K562 (cell line): ENCODE measurements at regions not wholly inside any gene's neighbourhood (a gene's known extent, or its start where the extent isn't known, plus 50 kb on each side); places are given as distances from the start of the nearest gene placed in this dataset.

Source experiments
- ATAC-seq: fragments of 200-7000 bp; cut with Tn5 transposase; 3 replicates; pipeline ENCODE4 v1.9.1; 2020; ENCODE audit warnings: moderate library complexity
- BruUV-seq: library from RNA; stranded (reverse); fragments of 400-500 nt; replicated peaks from 2 replicates; lab custom pipeline; 2021; lab: Mats Ljungman, UMichigan
- CTCF ChIA-PET: fragments of 300-600 bp; formaldehyde crosslinking; extraction: SDS; loops from one replicate; lab custom pipeline; 2021; ENCODE audit warnings: low intra/inter-chr PET ratio; lab: Yijun Ruan, JAX
- POLR2A ChIA-PET: fragments of 300-600, 350-650 bp; sonication (Branson Sonifier 250); formaldehyde crosslinking; extraction: SDS; loops from one replicate; lab custom pipeline; 2021; ENCODE audit warnings: antibody characterized with exemption, inconsistent platforms; lab: Yijun Ruan, JAX
- DNase-seq, 4 experiments: peaks; one replicate each; pipeline versions ENCODE4 v3.0.0 to v3.0.0-alpha.2; 2011 to 2018; ENCODE audit warnings: low spot score in 3 of 4, mixed read lengths in 3 of 4; ENCODE audit errors: extremely low read depth in 1 of 4
- FAIRE-seq: peaks from 2 replicates; lab custom pipeline; 2011; peaks lifted over from hg19 to GRCh38; lab: Jason Lieb, UNC
- H2AFZ ChIP-seq: 2 replicates; pipeline ENCODE4 v1.6.0; 2011; ENCODE audit warnings: low read depth, low read length, control low read depth, inconsistent platforms
- H3K27ac ChIP-seq: fragments of 200-600 bp; 3 replicates; pipeline ENCODE4 v1.8.0; 2011; ENCODE audit warnings: low read depth, mild to moderate bottlenecking, control low read depth, inconsistent platforms, low read length, moderate library complexity, mixed read lengths; ENCODE audit errors: extremely low read depth
- H3K27me3 ChIP-seq, 2 experiments: fragments of 300-600 bp in 1 of 2; 2 replicates in 1 of 2; 3 replicates in 1 of 2; pipeline versions ENCODE4 v1.6.0 to v1.8.0; 2011; ENCODE audit warnings: inconsistent platforms in 2 of 2, low read length in 2 of 2, mild to moderate bottlenecking in 1 of 2, mixed read lengths in 1 of 2, moderate library complexity in 1 of 2; ENCODE audit not compliant: control insufficient read depth in 2 of 2, insufficient read depth in 2 of 2
- H3K36me3 ChIP-seq: fragments of 300-600 bp; 3 replicates; pipeline ENCODE4 v1.8.0; 2011; ENCODE audit warnings: mild to moderate bottlenecking, low read length, inconsistent platforms; ENCODE audit not compliant: control insufficient read depth, insufficient read depth
- H3K4me1 ChIP-seq, 2 experiments: fragments of 200-600 bp in 1 of 2; replicated peaks in 1 of 2; 2 replicates in 1 of 2; 3 replicates in 1 of 2; pipeline versions ENCODE4 v1.5.1 to v1.8.0; 2011; ENCODE audit warnings: inconsistent platforms in 2 of 2, low read length in 2 of 2, mild to moderate bottlenecking in 1 of 2, mixed read lengths in 1 of 2, moderate library complexity in 1 of 2; ENCODE audit not compliant: control insufficient read depth in 2 of 2, insufficient read depth in 2 of 2
- H3K4me2 ChIP-seq: 2 replicates; pipeline ENCODE4 v1.6.1; 2011; ENCODE audit warnings: low read length, control low read depth, inconsistent platforms, mixed read lengths; ENCODE audit not compliant: insufficient read depth
- H3K4me3 ChIP-seq: fragments of 200-600 bp; sonication (generic), shearing (Covaris generic); 2 replicates; pipeline ENCODE4 v1.5.1; 2016; ENCODE audit warnings: control low read depth, inconsistent platforms
- H3K79me2 ChIP-seq: fragments of 200-600 bp; 3 replicates; pipeline ENCODE4 v1.8.0; 2011; ENCODE audit warnings: low read length, inconsistent platforms; ENCODE audit not compliant: control insufficient read depth, insufficient read depth
- H3K9ac ChIP-seq, 2 experiments: 2 replicates each; pipeline versions ENCODE4 v1.6.0 to v1.6.1; 2011; ENCODE audit warnings: low read depth in 2 of 2, low read length in 2 of 2, control low read depth in 1 of 2, inconsistent platforms in 1 of 2, mild to moderate bottlenecking in 1 of 2, mixed read lengths in 1 of 2; ENCODE audit not compliant: insufficient read depth in 1 of 2
- H3K9me1 ChIP-seq: one replicate; pipeline ENCODE4 v1.6.0; 2011; ENCODE audit warnings: inconsistent platforms, mild to moderate bottlenecking, low read length, moderate library complexity; ENCODE audit not compliant: control insufficient read depth, insufficient read depth
- H3K9me3 ChIP-seq: replicated peaks from 2 replicates; pipeline ENCODE4 v1.5.1; 2011; ENCODE audit warnings: low read depth, low read length, inconsistent platforms; ENCODE audit not compliant: control insufficient read depth, insufficient read depth
- H4K20me1 ChIP-seq: replicated peaks from 2 replicates; pipeline ENCODE4 v1.6.1; 2011; ENCODE audit warnings: low read length, inconsistent platforms, mixed read lengths; ENCODE audit not compliant: control insufficient read depth, insufficient read depth
- CTBP1 ChIP-seq: fragments of 450-650 bp; IDR thresholded peaks from 2 replicates; pipeline ENCODE4 v1.6.1; 2016; ENCODE audit warnings: borderline replicate concordance
- ELF4 ChIP-seq: fragments of 450-650 bp; formaldehyde crosslinking; IDR thresholded peaks from 2 replicates; pipeline ENCODE4 v1.4.0; 2022; ENCODE audit warnings: missing genetic modification characterization
- ELK1 ChIP-seq: sonication (generic); formaldehyde crosslinking; IDR thresholded peaks from 2 replicates; pipeline ENCODE4 v1.8.1; 2022; ENCODE audit warnings: missing genetic modification reagents
- EWSR1 ChIP-seq: fragments of 450-650 bp; IDR thresholded peaks from 2 replicates; pipeline ENCODE4 v1.6.1; 2018; ENCODE audit warnings: borderline replicate concordance, mild to moderate bottlenecking, low read depth, moderate library complexity; ENCODE audit not compliant: partially characterized antibody
- GTF2F1 ChIP-seq: IDR thresholded peaks from 2 replicates; pipeline ENCODE4 v1.6.1; 2011; ENCODE audit warnings: low read depth, low read length, improper control_type of control experiment
- JUN ChIP-seq, 2 experiments: sonication (generic) in 1 of 2; formaldehyde crosslinking in 1 of 2; IDR thresholded peaks; 2 replicates each; pipeline versions ENCODE4 v1.6.1 to v1.8.0; 2012 to 2022; ENCODE audit warnings: borderline replicate concordance in 2 of 2, mild to moderate bottlenecking in 2 of 2, improper control_type of control experiment in 1 of 2, low read depth in 1 of 2, low read length in 1 of 2, missing genetic modification reagents in 1 of 2
- PHTF2 ChIP-seq: fragments of 250-450 bp; sonication (Bioruptor Pico); IDR thresholded peaks from 2 replicates; pipeline ENCODE4 v1.5.0; 2021; ENCODE audit warnings: mild to moderate bottlenecking
- POLR3A ChIP-seq: IDR thresholded peaks from 2 replicates; pipeline ENCODE4 v1.6.1; 2011; ENCODE audit warnings: borderline replicate concordance, mild to moderate bottlenecking, moderate library complexity; ENCODE audit not compliant: insufficient read length, insufficient read depth; ENCODE audit errors: extremely low read depth
- PRDM10 ChIP-seq: fragments of 450-650 bp; IDR thresholded peaks from 2 replicates; pipeline ENCODE4 v1.6.1; 2018; ENCODE audit not compliant: partially characterized antibody
- PTBP1 ChIP-seq: fragments of 200-400 bp; formaldehyde crosslinking; IDR thresholded peaks from 2 replicates; pipeline ENCODE4 v1.6.1; 2017; ENCODE audit warnings: low read depth, low read length
- RNF2 ChIP-seq: sonication (generic); IDR thresholded peaks from 2 replicates; pipeline ENCODE4 v1.6.1; 2016
- TCF7L2 ChIP-seq: fragments of 150-350 bp; IDR thresholded peaks from 2 replicates; pipeline ENCODE4 v1.6.1; 2016; ENCODE audit warnings: low read depth, mild to moderate bottlenecking, low read length, moderate library complexity
- USF2 ChIP-seq: sonication (generic); formaldehyde crosslinking; IDR thresholded peaks from 2 replicates; pipeline ENCODE4 v1.5.0; 2020; ENCODE audit warnings: missing genetic modification reagents
- ZNF174 ChIP-seq: fragments of 250-450 bp; sonication (Bioruptor Pico); IDR thresholded peaks from 2 replicates; pipeline ENCODE4 v1.4.0; 2020; ENCODE audit warnings: mild to moderate bottlenecking
- ZNF3 ChIP-seq: fragments of 250-450 bp; sonication (Bioruptor Pico); IDR thresholded peaks from 2 replicates; pipeline ENCODE4 v1.5.0; 2021; ENCODE audit warnings: mild to moderate bottlenecking, moderate library complexity
- ZNF655 ChIP-seq: fragments of 250-450 bp; sonication (Bioruptor Pico); IDR thresholded peaks from 2 replicates; pipeline ENCODE4 v1.5.0; 2021
- ZZZ3 ChIP-seq: fragments of 450-650 bp; IDR thresholded peaks from 2 replicates; pipeline ENCODE4 v1.6.1; 2016; ENCODE audit warnings: antibody characterized with exemption, mild to moderate bottlenecking, moderate library complexity
- WGBS: fragments of 100-300 bp; shearing (Covaris generic); methylation state at CpG from one replicate; pipeline ENCODE4 v1.1.6; 2016; ENCODE audit warnings: low coverage, mixed read lengths; ENCODE audit not compliant: insufficient coverage; ENCODE audit errors: missing lambda C conversion rate; 5-methylcytosine and 5-hydroxymethylcytosine counted together
- in situ Hi-C: fragments of 300-500 bp; cut with MboI; formaldehyde crosslinking; loops from 4 replicates; pipeline ENCODE4 v1.15.0; 2018; ENCODE audit warnings: inconsistent platforms, mixed read lengths
- intact Hi-C: fragments of 100-400 bp; cut with micrococcal nuclease; formaldehyde crosslinking; loops from 2 replicates; pipeline ENCODE4 v1.14.2; 2022

- TF ChIP-seq CTBP1 (no peak), TCF7L2 (no peak), POLR3A (no peak), EWSR1 (no peak), ZNF655 (CRISPR knock-in tag) (no peak), ZNF3 (CRISPR knock-in tag) (no peak), JUN (IDR thresholded peaks at IDR 0.05; ENCODE audit: borderline replicate concordance, low read depth, low read length) (no peak), JUN (CRISPR knock-in tag; IDR thresholded peaks at IDR 0.05; ENCODE audit: borderline replicate concordance) (no peak), ZNF174 (CRISPR knock-in tag) (no peak), PTBP1 (no peak), ELK1 (CRISPR knock-in tag) (no peak), ELF4 (CRISPR knock-in tag) (no peak), PRDM10 (no peak), GTF2F1 (no peak), USF2 (CRISPR knock-in tag) (no peak), RNF2 (no peak), PHTF2 (no peak), ZZZ3 (no peak)
- TF ChIP-seq, all 486 proteins: peak for 0
- Histone ChIP-seq H2AFZ (no peak overlapping the region), H3K27me3 (no peaks in the 10 kb centered on the region), H3K27ac (no peak overlapping the region), H3K4me1 (no peaks in the 10 kb centered on the region), H3K36me3 (no peaks in the 10 kb centered on the region), H3K9me1 (no peaks in the 10 kb centered on the region), H3K4me3 (no peak overlapping the region), H3K9me3 (no peaks in the 10 kb centered on the region; the same call in 1 of the 2 replicates), H3K79me2 (no peaks in the 10 kb centered on the region), H4K20me1 (no peaks in the 10 kb centered on the region), H3K9ac (no peak overlapping the region), H3K4me2 (no peak overlapping the region)
- no peak for DNase-seq
- CTCF ChIA-PET: no interaction called here
- BruUV-seq: no TSS peak
- intact Hi-C loops (no loop called here), in situ Hi-C loops (no loop called here)
- POLR2A ChIA-PET: no interaction called here
- no peak for ATAC-seq
- 3% methylated on average over 2 of the region's 2 CpGs for WGBS
- FAIRE-seq: no peak
Observed at GRCh38 chr7:82624337-82624736, 180.8 kb upstream of the CACNA2D1 start.
